Body of pancreas (tissue), 4 donors: ENCODE measurements at regions not wholly inside any gene's neighbourhood (a gene's known extent, or its start where the extent isn't known, plus 50 kb on each side); places are given as distances from the start of the nearest gene placed in this dataset.

Source experiments
- POLR2A ChIP-seq, 3 donors: fragments of 450-650 bp; IDR thresholded peaks; one replicate each; pipeline ENCODE4 v1.6.1; 2016; ENCODE audit warnings: antibody characterized with exemption in 3 of 3, mild to moderate bottlenecking in 2 of 3
- TF ChIP-seq, protein P1 (sequence below), 7 experiments: fragments of 450-650 bp in 4 of 7; fragments of 200-600 bp in 3 of 7; sonication (generic) in 3 of 7; IDR thresholded peaks; one replicate each; pipeline ENCODE4 v1.5.1; 2016 to 2019; ENCODE audit warnings: antibody characterized with exemption in 7 of 7

DNA sequence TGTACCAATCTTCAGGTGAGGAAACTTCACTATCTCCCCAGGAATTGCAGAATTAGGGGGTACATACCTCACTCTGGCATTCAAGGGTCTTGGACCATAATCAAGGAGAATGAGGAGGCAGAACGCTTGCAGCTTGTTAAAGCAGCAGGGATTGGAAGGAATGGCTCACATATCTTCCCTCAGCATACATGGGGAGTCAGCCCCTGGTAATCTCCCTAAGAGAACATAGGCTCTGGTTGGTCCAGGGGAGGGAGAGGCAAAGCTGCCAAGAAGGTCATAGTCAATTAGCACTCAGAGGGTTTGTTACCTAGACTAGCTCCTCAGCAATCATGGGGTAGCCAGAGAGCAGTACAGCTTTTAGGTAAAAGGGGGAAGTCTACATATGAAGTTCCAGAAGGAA, 256.8 kb downstream of the INSC start:
- TF ChIP-seq, protein P1, sequence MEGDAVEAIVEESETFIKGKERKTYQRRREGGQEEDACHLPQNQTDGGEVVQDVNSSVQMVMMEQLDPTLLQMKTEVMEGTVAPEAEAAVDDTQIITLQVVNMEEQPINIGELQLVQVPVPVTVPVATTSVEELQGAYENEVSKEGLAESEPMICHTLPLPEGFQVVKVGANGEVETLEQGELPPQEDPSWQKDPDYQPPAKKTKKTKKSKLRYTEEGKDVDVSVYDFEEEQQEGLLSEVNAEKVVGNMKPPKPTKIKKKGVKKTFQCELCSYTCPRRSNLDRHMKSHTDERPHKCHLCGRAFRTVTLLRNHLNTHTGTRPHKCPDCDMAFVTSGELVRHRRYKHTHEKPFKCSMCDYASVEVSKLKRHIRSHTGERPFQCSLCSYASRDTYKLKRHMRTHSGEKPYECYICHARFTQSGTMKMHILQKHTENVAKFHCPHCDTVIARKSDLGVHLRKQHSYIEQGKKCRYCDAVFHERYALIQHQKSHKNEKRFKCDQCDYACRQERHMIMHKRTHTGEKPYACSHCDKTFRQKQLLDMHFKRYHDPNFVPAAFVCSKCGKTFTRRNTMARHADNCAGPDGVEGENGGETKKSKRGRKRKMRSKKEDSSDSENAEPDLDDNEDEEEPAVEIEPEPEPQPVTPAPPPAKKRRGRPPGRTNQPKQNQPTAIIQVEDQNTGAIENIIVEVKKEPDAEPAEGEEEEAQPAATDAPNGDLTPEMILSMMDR (IDR thresholded peaks at IDR 0.05) = no peak
- no peak for TF ChIP-seq POLR2A (IDR thresholded peaks at IDR 0.05)
